HEK293 (cell line): ENCODE measurements at regions not wholly inside any gene's neighbourhood (a gene's known extent, or its start where the extent isn't known, plus 50 kb on each side); places are given as distances from the start of the nearest gene placed in this dataset.

Source experiments
- KLF1 ChIP-seq: fragments of 450-650 bp; formaldehyde crosslinking; IDR thresholded peaks from 2 replicates; pipeline ENCODE4 v1.5.1; 2016; ENCODE audit warnings: missing biosample characterization, missing genetic modification characterization
- MYNN ChIP-seq: fragments of 450-650 bp; formaldehyde crosslinking; IDR thresholded peaks from 2 replicates; pipeline ENCODE4 v1.5.1; 2016; ENCODE audit warnings: missing biosample characterization, missing genetic modification characterization, borderline replicate concordance
- ZNF274 ChIP-seq, 2 experiments: fragments of 200-500 bp in 1 of 2; fragments of 450-650 bp in 1 of 2; sonication (Bioruptor generic) in 1 of 2; formaldehyde crosslinking in 1 of 2; IDR thresholded peaks; 2 replicates each; pipeline versions ENCODE4 v1.5.1 to v1.6.1; 2014 to 2016; ENCODE audit warnings: borderline replicate concordance in 1 of 2, inconsistent platforms in 1 of 2, low read length in 1 of 2, missing biosample characterization in 1 of 2, missing genetic modification characterization in 1 of 2
- TF ChIP-seq, protein P1 (sequence below): fragments of 450-650 bp; formaldehyde crosslinking; IDR thresholded peaks from 2 replicates; pipeline ENCODE4 v1.5.1; 2016; ENCODE audit warnings: missing biosample characterization, missing genetic modification characterization, low read depth
- TF ChIP-seq, protein P2 (sequence below): fragments of 450-650 bp; formaldehyde crosslinking; IDR thresholded peaks from 2 replicates; pipeline ENCODE4 v1.5.1; 2016; ENCODE audit warnings: missing biosample characterization, missing genetic modification characterization
- TF ChIP-seq, protein P3 (sequence below): fragments of 450-650 bp; formaldehyde crosslinking; IDR thresholded peaks from 2 replicates; pipeline ENCODE4 v1.5.1; 2016; ENCODE audit warnings: missing biosample characterization, missing genetic modification characterization

DNA sequence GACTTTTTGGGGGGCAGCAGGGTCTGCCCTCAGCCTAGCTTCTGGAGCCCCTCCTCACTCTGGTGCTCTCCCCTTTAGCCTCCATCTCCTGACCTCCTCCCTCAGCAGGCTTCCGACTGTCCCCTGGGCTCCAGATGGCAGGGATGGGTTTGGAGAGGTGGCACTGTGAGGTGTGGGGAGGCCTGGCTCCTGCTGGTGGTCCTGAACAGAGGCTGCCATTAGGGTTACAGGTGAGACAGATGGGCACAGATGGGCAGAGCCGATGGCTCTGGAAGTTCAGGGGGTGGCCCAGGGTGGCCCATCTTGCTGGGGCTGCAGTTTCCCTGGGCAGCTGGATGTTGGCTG, 68.5 kb upstream of the BEGAIN start:
- no peak for TF ChIP-seq MYNN
- no peak for TF ChIP-seq ZNF274 (IDR thresholded peaks at IDR 0.05; ENCODE audit: low read length)
- TF ChIP-seq ZNF274 (tag by site-specific recombination; IDR thresholded peaks at IDR 0.05; ENCODE audit: borderline replicate concordance), result no peak
- TF ChIP-seq, protein P1, sequence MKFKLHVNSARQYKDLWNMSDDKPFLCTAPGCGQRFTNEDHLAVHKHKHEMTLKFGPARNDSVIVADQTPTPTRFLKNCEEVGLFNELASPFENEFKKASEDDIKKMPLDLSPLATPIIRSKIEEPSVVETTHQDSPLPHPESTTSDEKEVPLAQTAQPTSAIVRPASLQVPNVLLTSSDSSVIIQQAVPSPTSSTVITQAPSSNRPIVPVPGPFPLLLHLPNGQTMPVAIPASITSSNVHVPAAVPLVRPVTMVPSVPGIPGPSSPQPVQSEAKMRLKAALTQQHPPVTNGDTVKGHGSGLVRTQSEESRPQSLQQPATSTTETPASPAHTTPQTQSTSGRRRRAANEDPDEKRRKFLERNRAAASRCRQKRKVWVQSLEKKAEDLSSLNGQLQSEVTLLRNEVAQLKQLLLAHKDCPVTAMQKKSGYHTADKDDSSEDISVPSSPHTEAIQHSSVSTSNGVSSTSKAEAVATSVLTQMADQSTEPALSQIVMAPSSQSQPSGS (tag by site-specific recombination), result no peak
- TF ChIP-seq, protein P2, sequence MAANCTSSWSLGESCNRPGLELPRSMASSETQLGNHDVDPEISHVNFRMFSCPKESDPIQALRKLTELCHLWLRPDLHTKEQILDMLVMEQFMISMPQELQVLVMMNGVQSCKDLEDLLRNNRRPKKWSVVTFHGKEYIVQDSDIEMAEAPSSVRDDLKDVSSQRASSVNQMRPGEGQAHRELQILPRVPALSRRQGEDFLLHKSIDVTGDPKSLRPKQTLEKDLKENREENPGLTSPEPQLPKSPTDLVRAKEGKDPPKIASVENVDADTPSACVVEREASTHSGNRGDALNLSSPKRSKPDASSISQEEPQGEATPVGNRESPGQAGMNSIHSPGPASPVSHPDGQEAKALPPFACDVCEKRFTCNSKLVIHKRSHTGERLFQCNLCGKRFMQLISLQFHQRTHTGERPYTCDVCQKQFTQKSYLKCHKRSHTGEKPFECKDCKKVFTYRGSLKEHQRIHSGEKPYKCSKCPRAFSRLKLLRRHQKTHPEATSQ (tag by site-specific recombination), result no peak
- TF ChIP-seq, protein P3, sequence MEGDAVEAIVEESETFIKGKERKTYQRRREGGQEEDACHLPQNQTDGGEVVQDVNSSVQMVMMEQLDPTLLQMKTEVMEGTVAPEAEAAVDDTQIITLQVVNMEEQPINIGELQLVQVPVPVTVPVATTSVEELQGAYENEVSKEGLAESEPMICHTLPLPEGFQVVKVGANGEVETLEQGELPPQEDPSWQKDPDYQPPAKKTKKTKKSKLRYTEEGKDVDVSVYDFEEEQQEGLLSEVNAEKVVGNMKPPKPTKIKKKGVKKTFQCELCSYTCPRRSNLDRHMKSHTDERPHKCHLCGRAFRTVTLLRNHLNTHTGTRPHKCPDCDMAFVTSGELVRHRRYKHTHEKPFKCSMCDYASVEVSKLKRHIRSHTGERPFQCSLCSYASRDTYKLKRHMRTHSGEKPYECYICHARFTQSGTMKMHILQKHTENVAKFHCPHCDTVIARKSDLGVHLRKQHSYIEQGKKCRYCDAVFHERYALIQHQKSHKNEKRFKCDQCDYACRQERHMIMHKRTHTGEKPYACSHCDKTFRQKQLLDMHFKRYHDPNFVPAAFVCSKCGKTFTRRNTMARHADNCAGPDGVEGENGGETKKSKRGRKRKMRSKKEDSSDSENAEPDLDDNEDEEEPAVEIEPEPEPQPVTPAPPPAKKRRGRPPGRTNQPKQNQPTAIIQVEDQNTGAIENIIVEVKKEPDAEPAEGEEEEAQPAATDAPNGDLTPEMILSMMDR (tag by site-specific recombination), result no peak
- no peak for TF ChIP-seq KLF1 (tag by site-specific recombination)
